ENCODE measurements at regions not wholly inside any gene's neighbourhood (a gene's known extent, or its start where the extent isn't known, plus 50 kb on each side); places are given as distances from the start of the nearest gene placed in this dataset.
"Not testable (repeated sequence)": the region's sequence is repeated elsewhere in the genome, so short reads cannot be mapped to it uniquely, and the experiment has no call there.

DNA sequence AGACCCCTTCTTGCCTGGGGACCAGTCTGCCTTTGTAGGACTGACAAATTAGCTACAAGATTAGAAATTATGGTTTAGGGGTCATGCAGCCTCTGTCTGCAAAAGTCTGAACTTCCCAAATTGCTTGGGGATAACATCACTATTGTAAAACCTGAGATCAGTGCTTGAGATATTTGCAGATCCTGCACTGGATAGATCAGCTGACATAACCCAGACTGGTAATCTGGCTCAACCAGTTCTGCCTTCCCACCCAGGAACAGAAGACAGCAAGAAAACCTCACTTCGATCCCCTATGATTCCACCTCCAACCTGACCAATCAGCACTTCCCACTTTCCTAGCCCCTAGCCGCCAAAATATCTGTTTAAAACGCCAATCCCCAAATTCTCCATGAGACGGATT, 202.8 kb upstream of the DIAPH2 start:
- Histone ChIP-seq H3K4me2 (ENCODE audit: low read length) (no peak overlapping the region), H2BK120ac (ENCODE audit: low read depth, low read length) (no peak overlapping the region), H3K4me1 (ENCODE audit: control insufficient read depth, low read depth, low read length) (no peaks in the 10 kb centered on the region), H3K27ac (ENCODE audit: low read depth, low read length) (no peak overlapping the region), H3K79me1 (ENCODE audit: low read length) (no peaks in the 10 kb centered on the region), H4K8ac (ENCODE audit: low read depth, low read length) (no peak overlapping the region), H3K18ac (ENCODE audit: low read length) (no peak overlapping the region), H2BK15ac (replicated peaks; ENCODE audit: low read depth) (no peak overlapping the region), H3K79me2 (ENCODE audit: control insufficient read depth, insufficient read depth, low read length) (no peaks in the 10 kb centered on the region), H3K23ac (ENCODE audit: low read length) (no peak overlapping the region), H3K56ac (ENCODE audit: low read length) (no peak overlapping the region), H2BK5ac (ENCODE audit: low read length) (no peak overlapping the region), H4K5ac (ENCODE audit: low read length) (no peak overlapping the region), H3K4me3 (ENCODE audit: low read length) (no peak overlapping the region), H3K36me3 (ENCODE audit: control insufficient read depth, insufficient read depth, low read length) (no peaks in the 10 kb centered on the region), H2AK5ac (ENCODE audit: low read length) (no peak overlapping the region), H3K9ac (ENCODE audit: low read length) (no peak overlapping the region), H3K27me3 (ENCODE audit: insufficient read depth, low read length, poor library complexity) (no peaks in the 10 kb centered on the region), H3K4ac (ENCODE audit: low read depth, low read length) (no peak overlapping the region)
- WGBS (ENCODE audit: extremely low coverage, insufficient coverage, low lambda C conversion rate), result no CpG with 5 or more reads among the region's 4 CpGs
- no peak for DNase-seq

- Histone ChIP-seq H3K9ac (ENCODE audit: low read length) (no peak overlapping the region), H3K79me1 (ENCODE audit: low read length) (no peaks in the 10 kb centered on the region), H3K4me3 (ENCODE audit: low read length) (no peak overlapping the region), H2AK5ac (ENCODE audit: low read length) (no peak overlapping the region), H2BK15ac (replicated peaks; ENCODE audit: low read depth) (no peak overlapping the region), H3K56ac (ENCODE audit: low read length) (no peak overlapping the region), H3K27ac (ENCODE audit: low read depth, low read length) (no peak overlapping the region), H3K4me1 (ENCODE audit: control insufficient read depth, low read depth, low read length) (no peaks in the 10 kb centered on the region), H3K18ac (ENCODE audit: low read length) (no peak overlapping the region), H3K27me3 (ENCODE audit: insufficient read depth, low read length, poor library complexity) (no peaks in the 10 kb centered on the region), H3K79me2 (ENCODE audit: control insufficient read depth, insufficient read depth, low read length) (no peaks in the 10 kb centered on the region), H4K5ac (ENCODE audit: low read length) (no peak overlapping the region), H3K36me3 (ENCODE audit: control insufficient read depth, insufficient read depth, low read length) (no peaks in the 10 kb centered on the region), H2BK5ac (ENCODE audit: low read length) (no peak overlapping the region), H3K4me2 (ENCODE audit: low read length) (no peak overlapping the region), H3K23ac (ENCODE audit: low read length) (no peak overlapping the region), H4K8ac (ENCODE audit: low read depth, low read length) (no peak overlapping the region), H2BK120ac (ENCODE audit: low read depth, low read length) (no peak overlapping the region), H3K4ac (ENCODE audit: low read depth, low read length) (no peak overlapping the region)
- no CpG with 5 or more reads among the region's 2 CpGs for WGBS (ENCODE audit: extremely low coverage, insufficient coverage, low lambda C conversion rate)
- no peak for DNase-seq
These were observed 200.9 kb upstream of the DIAPH2 start for GRCh38 chrX:96483647-96484160.

GRCh38 chrX:96486687-96487086, 198.0 kb upstream of the DIAPH2 start:
- H3K79me2 ChIP-seq (ENCODE audit: control insufficient read depth, insufficient read depth, low read length); H3K18ac ChIP-seq (ENCODE audit: low read length); H4K5ac ChIP-seq (ENCODE audit: low read length); H3K4me1 ChIP-seq (ENCODE audit: control insufficient read depth, low read depth, low read length); H3K4me3 ChIP-seq (ENCODE audit: low read length); H2BK120ac ChIP-seq (ENCODE audit: low read depth, low read length); H3K9ac ChIP-seq (ENCODE audit: low read length); H3K4ac ChIP-seq (ENCODE audit: low read depth, low read length); H3K23ac ChIP-seq (ENCODE audit: low read length); DNase-seq; H2BK5ac ChIP-seq (ENCODE audit: low read length); H3K27me3 ChIP-seq (ENCODE audit: insufficient read depth, low read length, poor library complexity); H3K36me3 ChIP-seq (ENCODE audit: control insufficient read depth, insufficient read depth, low read length); H2BK15ac ChIP-seq (replicated peaks; ENCODE audit: low read depth); H3K27ac ChIP-seq (ENCODE audit: low read depth, low read length); H3K4me2 ChIP-seq (ENCODE audit: low read length); H3K56ac ChIP-seq (ENCODE audit: low read length); H2AK5ac ChIP-seq (ENCODE audit: low read length); H3K79me1 ChIP-seq (ENCODE audit: low read length); H4K8ac ChIP-seq (ENCODE audit: low read depth, low read length): not testable (repeated sequence)
- no CpG with 5 or more reads among the region's 11 CpGs for WGBS (ENCODE audit: extremely low coverage, insufficient coverage, low lambda C conversion rate)

DNA sequence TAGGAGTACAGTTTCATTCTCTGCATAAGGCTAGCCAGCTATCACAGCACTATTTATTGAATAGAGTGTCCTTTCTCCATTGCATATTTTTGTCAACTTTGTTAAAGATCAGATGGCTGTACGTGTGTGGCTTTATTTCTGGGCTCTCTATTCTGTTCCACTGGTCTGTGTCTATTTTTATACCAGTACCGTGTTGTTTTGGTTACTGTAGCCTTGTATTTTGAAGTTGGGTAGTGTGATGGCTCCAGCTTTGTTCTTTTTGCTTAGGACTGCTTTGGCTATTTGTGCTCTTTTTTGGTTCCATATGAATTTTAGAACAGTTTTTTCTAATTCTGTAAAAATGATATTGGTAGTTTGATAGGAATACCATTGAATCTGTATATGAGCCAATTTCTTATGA, 182.1 kb upstream of the DIAPH2 start:
- Histone ChIP-seq H3K4me1 (ENCODE audit: control insufficient read depth, low read depth, low read length) (no peaks in the 10 kb centered on the region), H3K18ac (ENCODE audit: low read length) (no peak overlapping the region), H3K9ac (ENCODE audit: low read length) (no peak overlapping the region), H3K4ac (ENCODE audit: low read depth, low read length) (no peak overlapping the region), H3K27ac (ENCODE audit: low read depth, low read length) (no peak overlapping the region), H3K36me3 (ENCODE audit: control insufficient read depth, insufficient read depth, low read length) (no peaks in the 10 kb centered on the region), H2BK15ac (replicated peaks; ENCODE audit: low read depth) (no peak overlapping the region), H3K27me3 (ENCODE audit: insufficient read depth, low read length, poor library complexity) (no peaks in the 10 kb centered on the region), H3K23ac (ENCODE audit: low read length) (no peak overlapping the region), H3K4me3 (ENCODE audit: low read length) (no peak overlapping the region), H2AK5ac (ENCODE audit: low read length) (no peak overlapping the region), H3K79me2 (ENCODE audit: control insufficient read depth, insufficient read depth, low read length) (no peaks in the 10 kb centered on the region), H4K8ac (ENCODE audit: low read depth, low read length) (no peak overlapping the region), H3K56ac (ENCODE audit: low read length) (no peak overlapping the region), H2BK5ac (ENCODE audit: low read length) (no peak overlapping the region), H3K79me1 (ENCODE audit: low read length) (no peaks in the 10 kb centered on the region), H4K5ac (ENCODE audit: low read length) (no peak overlapping the region), H3K4me2 (ENCODE audit: low read length) (no peak overlapping the region), H2BK120ac (ENCODE audit: low read depth, low read length) (no peak overlapping the region)
- no CpG with 5 or more reads among the region's 2 CpGs for WGBS (ENCODE audit: extremely low coverage, insufficient coverage, low lambda C conversion rate)
- no peak for DNase-seq

DNA sequence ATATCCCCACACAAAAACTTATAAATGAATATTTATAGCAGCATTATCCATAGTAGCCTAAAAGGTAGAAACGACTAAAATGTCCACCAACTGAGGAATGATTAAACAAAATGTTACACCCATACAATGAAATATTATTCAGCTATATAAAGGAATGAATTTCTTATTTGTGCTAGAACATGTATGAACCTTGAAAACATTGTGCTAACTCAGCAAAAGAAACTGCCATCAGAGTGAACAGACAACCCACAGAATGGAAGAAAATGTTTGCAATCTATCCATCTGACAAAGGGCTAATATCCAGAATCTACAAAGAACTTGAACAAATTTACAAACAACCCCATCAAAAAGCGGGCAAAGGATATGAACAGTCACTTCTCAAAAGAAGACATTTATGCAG, 155.3 kb upstream of the DIAPH2 start:
- not testable (repeated sequence) for H2BK5ac ChIP-seq (ENCODE audit: low read length); DNase-seq; H3K9ac ChIP-seq (ENCODE audit: low read length); H3K4ac ChIP-seq (ENCODE audit: low read depth, low read length); H3K79me2 ChIP-seq (ENCODE audit: control insufficient read depth, insufficient read depth, low read length); H4K8ac ChIP-seq (ENCODE audit: low read depth, low read length); H2AK5ac ChIP-seq (ENCODE audit: low read length); H3K4me1 ChIP-seq (ENCODE audit: control insufficient read depth, low read depth, low read length); H2BK120ac ChIP-seq (ENCODE audit: low read depth, low read length); H3K27ac ChIP-seq (ENCODE audit: low read depth, low read length); H4K5ac ChIP-seq (ENCODE audit: low read length); H3K79me1 ChIP-seq (ENCODE audit: low read length); H3K18ac ChIP-seq (ENCODE audit: low read length); H3K56ac ChIP-seq (ENCODE audit: low read length); H3K4me3 ChIP-seq (ENCODE audit: low read length); H2BK15ac ChIP-seq (replicated peaks; ENCODE audit: low read depth); H3K23ac ChIP-seq (ENCODE audit: low read length); H3K27me3 ChIP-seq (ENCODE audit: insufficient read depth, low read length, poor library complexity); H3K4me2 ChIP-seq (ENCODE audit: low read length); H3K36me3 ChIP-seq (ENCODE audit: control insufficient read depth, insufficient read depth, low read length)
- no CpG with 5 or more reads among the region's 2 CpGs for WGBS (ENCODE audit: extremely low coverage, insufficient coverage, low lambda C conversion rate)

DNA sequence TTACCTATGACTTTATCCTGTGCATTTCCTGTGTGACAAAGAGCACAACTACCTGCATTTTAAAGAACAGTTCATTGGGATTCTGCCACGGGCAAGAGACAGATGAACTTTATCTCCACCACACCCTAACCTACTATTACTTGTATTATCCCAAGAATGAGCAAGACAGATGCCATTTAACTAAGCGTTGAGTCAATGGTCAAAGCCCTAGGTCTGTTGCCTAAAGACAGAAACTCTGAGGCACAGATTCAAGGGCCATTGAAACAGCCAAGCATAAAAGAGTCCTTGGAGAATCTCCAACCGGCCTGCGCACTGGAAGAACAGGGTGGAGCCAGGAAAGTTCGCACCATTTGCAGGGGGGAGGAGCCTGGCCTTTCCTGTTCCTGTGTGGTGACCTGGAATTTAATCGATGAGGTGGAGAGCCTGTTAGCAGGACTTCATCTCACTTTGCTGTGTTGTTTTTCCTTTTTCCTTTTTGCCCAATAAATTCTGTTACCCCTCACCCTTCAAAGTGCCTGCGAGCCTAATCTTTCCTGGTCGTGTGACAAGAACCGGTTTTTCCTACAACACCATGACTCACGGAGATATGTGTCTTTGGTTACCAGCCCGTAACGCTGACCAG, 146.4 kb upstream of the DIAPH2 start:
- Histone ChIP-seq H2AK5ac (ENCODE audit: low read length) (no peak overlapping the region), H3K56ac (ENCODE audit: low read length) (no peak overlapping the region), H3K4me2 (ENCODE audit: low read length) (no peak overlapping the region), H2BK120ac (ENCODE audit: low read depth, low read length) (no peak overlapping the region), H3K4me1 (ENCODE audit: control insufficient read depth, low read depth, low read length) (peaks cover 2% of the 10 kb centered on the region), H3K9ac (ENCODE audit: low read length) (no peak overlapping the region), H3K79me2 (ENCODE audit: control insufficient read depth, insufficient read depth, low read length) (no peaks in the 10 kb centered on the region), H3K79me1 (ENCODE audit: low read length) (no peaks in the 10 kb centered on the region), H4K8ac (ENCODE audit: low read depth, low read length) (no peak overlapping the region), H2BK5ac (ENCODE audit: low read length) (no peak overlapping the region), H3K4ac (ENCODE audit: low read depth, low read length) (no peak overlapping the region), H4K5ac (ENCODE audit: low read length) (no peak overlapping the region), H3K36me3 (ENCODE audit: control insufficient read depth, insufficient read depth, low read length) (no peaks in the 10 kb centered on the region), H2BK15ac (replicated peaks; ENCODE audit: low read depth) (no peak overlapping the region), H3K18ac (ENCODE audit: low read length) (peak overlapping the region; percentile 14), H3K27me3 (ENCODE audit: insufficient read depth, low read length, poor library complexity) (no peaks in the 10 kb centered on the region), H3K4me3 (ENCODE audit: low read length) (no peak overlapping the region), H3K23ac (ENCODE audit: low read length) (no peak overlapping the region), H3K27ac (ENCODE audit: low read depth, low read length) (no peak overlapping the region)
- WGBS (ENCODE audit: extremely low coverage, insufficient coverage, low lambda C conversion rate), result no CpG with 5 or more reads among the region's 12 CpGs
- peak; percentile 51 for DNase-seq
